GM12891 (cell line): ENCODE measurements at regions not wholly inside any gene's neighbourhood (a gene's known extent, or its start where the extent isn't known, plus 50 kb on each side); places are given as distances from the start of the nearest gene placed in this dataset.

Experiments used
- POLR2A ChIP-seq: IDR thresholded peaks from 2 replicates; pipeline ENCODE4 v1.6.1; 2011; ENCODE audit warnings: low read depth, low read length, control low read depth
- POLR2AphosphoS5 ChIP-seq: IDR thresholded peaks from 2 replicates; pipeline ENCODE4 v1.6.1; 2011; ENCODE audit warnings: low read depth, low read length, control low read depth
- TAF1 ChIP-seq: IDR thresholded peaks from 2 replicates; pipeline ENCODE4 v1.6.1; 2011; ENCODE audit warnings: low read depth, low read length, control low read depth

GRCh38 chr13:82116422-82116989 lies 1765.8 kb downstream of the SLITRK1 start:
- no peak for TF ChIP-seq POLR2A
- no peak for TF ChIP-seq TAF1
- no peak for TF ChIP-seq POLR2AphosphoS5
